IMR-90 (cell line): ENCODE measurements at regions not wholly inside any gene's neighbourhood (a gene's known extent, or its start where the extent isn't known, plus 50 kb on each side); places are given as distances from the start of the nearest gene placed in this dataset.

Source experiments
- ATAC-seq: fragments of 200-7000 bp; cut with Tn5 transposase; 2 replicates; pipeline ENCODE4 v1.9.1; 2020; ENCODE audit warnings: low read depth, mild to moderate bottlenecking, moderate library complexity
- BruUV-seq: library from RNA; stranded (reverse); fragments of 400-500 nt; replicated peaks from 2 replicates; lab custom pipeline; 2021; lab: Mats Ljungman, UMichigan
- CTCF ChIA-PET: fragments of 300-600 bp; formaldehyde crosslinking; extraction: SDS; loops from one replicate; lab custom pipeline; 2021; ENCODE audit warnings: antibody characterized with exemption; lab: Yijun Ruan, JAX
- POLR2A ChIA-PET: fragments of 300-600 bp; sonication (Branson Sonifier 250); formaldehyde crosslinking; loops from one replicate; lab custom pipeline; 2022; ENCODE audit warnings: antibody characterized with exemption; ENCODE audit not compliant: unreplicated experiment; lab: Charles Lee
- DNase-seq: peaks from one replicate; pipeline ENCODE4 v3.0.0; 2013
- H2AFZ ChIP-seq: replicated peaks from 2 replicates; pipeline ENCODE3; 2013; ENCODE audit warnings: low read length, mild to moderate bottlenecking; ENCODE audit not compliant: poor library complexity
- H2AK5ac ChIP-seq: 2 replicates; pipeline ENCODE4 v1.6.1; 2013; ENCODE audit warnings: low read depth, low read length, inconsistent platforms
- H2AK9ac ChIP-seq: replicated peaks from 2 replicates; pipeline ENCODE3; 2013; ENCODE audit warnings: mild to moderate bottlenecking, low read depth, low read length, moderate library complexity; ENCODE audit not compliant: poor library complexity
- H2BK120ac ChIP-seq: 2 replicates; pipeline ENCODE4 v1.6.1; 2013; ENCODE audit warnings: low read depth, low read length, inconsistent platforms
- H2BK15ac ChIP-seq: 3 replicates; pipeline ENCODE4 v1.6.1; 2013; ENCODE audit warnings: low read depth, low read length, inconsistent platforms
- H2BK20ac ChIP-seq: 2 replicates; pipeline ENCODE4 v1.6.1; 2013; ENCODE audit warnings: low read depth, mild to moderate bottlenecking, inconsistent platforms, low read length, moderate library complexity
- H2BK5ac ChIP-seq: 2 replicates; pipeline ENCODE4 v1.6.1; 2013; ENCODE audit warnings: mild to moderate bottlenecking, low read depth, low read length, inconsistent platforms; ENCODE audit not compliant: poor library complexity, severe bottlenecking
- H3K14ac ChIP-seq: replicated peaks from 2 replicates; pipeline ENCODE4 v1.6.1; 2013; ENCODE audit warnings: low read depth, low read length, inconsistent platforms
- H3K18ac ChIP-seq: 2 replicates; pipeline ENCODE4 v1.6.1; 2013; ENCODE audit warnings: low read depth, low read length, control low read depth
- H3K23ac ChIP-seq: 2 replicates; pipeline ENCODE4 v1.6.1; 2013; ENCODE audit warnings: low read depth, low read length, inconsistent platforms
- H3K27ac ChIP-seq: 2 replicates; pipeline ENCODE4 v1.5.1; 2013; ENCODE audit warnings: mild to moderate bottlenecking, control low read depth, low read length; ENCODE audit not compliant: insufficient read depth
- H3K27me3 ChIP-seq: 2 replicates; pipeline ENCODE4 v1.6.1; 2013; ENCODE audit warnings: low read length; ENCODE audit not compliant: control insufficient read depth, insufficient read depth
- H3K36me3 ChIP-seq: 2 replicates; pipeline ENCODE4 v1.6.1; 2013; ENCODE audit warnings: low read length, mixed read lengths; ENCODE audit not compliant: control insufficient read depth, insufficient read depth
- H3K4ac ChIP-seq: 2 replicates; pipeline ENCODE4 v1.6.1; 2013; ENCODE audit warnings: low read depth, low read length, inconsistent platforms
- H3K4me1 ChIP-seq: 2 replicates; pipeline ENCODE4 v1.6.1; 2013; ENCODE audit warnings: low read length, mixed read lengths; ENCODE audit not compliant: control insufficient read depth, insufficient read depth
- H3K4me2 ChIP-seq: 2 replicates; pipeline ENCODE4 v1.6.1; 2013; ENCODE audit warnings: low read depth, mild to moderate bottlenecking, control low read depth, low read length, moderate library complexity
- H3K4me3 ChIP-seq: 2 replicates; pipeline ENCODE4 v1.5.1; 2013; ENCODE audit warnings: low read depth, mild to moderate bottlenecking, control low read depth, low read length, moderate library complexity; ENCODE audit not compliant: insufficient read depth
- H3K56ac ChIP-seq: 2 replicates; pipeline ENCODE4 v1.6.1; 2013; ENCODE audit warnings: low read length, inconsistent platforms; ENCODE audit not compliant: insufficient read depth; ENCODE audit errors: extremely low read depth
- H3K79me1 ChIP-seq, 2 experiments: 2 replicates each; pipeline ENCODE4 v1.6.1; 2013; ENCODE audit warnings: low read length in 2 of 2, inconsistent platforms in 1 of 2, low read depth in 1 of 2
- H3K9ac ChIP-seq: 2 replicates; pipeline ENCODE4 v1.6.1; 2013; ENCODE audit warnings: low read depth, low read length, control low read depth
- H3K9me1 ChIP-seq: 2 replicates; pipeline ENCODE4 v1.6.1; 2013; ENCODE audit warnings: low read length, inconsistent platforms; ENCODE audit not compliant: insufficient read depth
- H3K9me3 ChIP-seq: 2 replicates; pipeline ENCODE4 v1.6.1; 2013; ENCODE audit warnings: low read length; ENCODE audit not compliant: control insufficient read depth, insufficient read depth
- H4K20me1 ChIP-seq: 2 replicates; pipeline ENCODE4 v1.6.1; 2013; ENCODE audit warnings: low read length, inconsistent platforms; ENCODE audit not compliant: insufficient read depth
- H4K5ac ChIP-seq: 2 replicates; pipeline ENCODE4 v1.6.1; 2013; ENCODE audit warnings: mild to moderate bottlenecking, low read depth, low read length, control low read depth
- H4K8ac ChIP-seq, 2 experiments: 2 replicates each; pipeline ENCODE4 v1.6.1; 2013; ENCODE audit warnings: low read depth in 2 of 2, low read length in 2 of 2, control low read depth in 1 of 2, inconsistent platforms in 1 of 2
- H4K91ac ChIP-seq: 2 replicates; pipeline ENCODE4 v1.6.1; 2013; ENCODE audit warnings: low read depth, low read length, inconsistent platforms; ENCODE audit not compliant: insufficient read depth
- BHLHE40 ChIP-seq: fragments of 150-350 bp; IDR thresholded peaks from 2 replicates; pipeline ENCODE4 v1.6.1; 2016; ENCODE audit warnings: mild to moderate bottlenecking, low read depth, low read length
- CEBPB ChIP-seq: IDR thresholded peaks from 2 replicates; pipeline ENCODE4 v1.6.1; 2012; ENCODE audit warnings: low read depth, low read length, improper control_type of control experiment
- CHD1 ChIP-seq: IDR thresholded peaks from 2 replicates; pipeline ENCODE4 v1.6.1; 2012; ENCODE audit warnings: low read depth, low read length, improper control_type of control experiment
- CTCF ChIP-seq: conservative IDR thresholded peaks from 2 replicates; pipeline ENCODE4 v1.5.1; 2012; ENCODE audit warnings: mild to moderate bottlenecking, low read depth, low read length, improper control_type of control experiment
- ELK1 ChIP-seq: fragments of 150-350 bp; IDR thresholded peaks from 2 replicates; pipeline ENCODE4 v1.6.1; 2016; ENCODE audit warnings: low read depth, mild to moderate bottlenecking, low read length, moderate library complexity, borderline replicate concordance
- FOS ChIP-seq: fragments of 150-350 bp; IDR thresholded peaks from 2 replicates; pipeline ENCODE4 v1.6.1; 2016; ENCODE audit warnings: low read depth, low read length
- MAFK ChIP-seq: IDR thresholded peaks from 2 replicates; pipeline ENCODE4 v1.6.1; 2012; ENCODE audit warnings: low read depth, low read length, improper control_type of control experiment
- MAZ ChIP-seq: IDR thresholded peaks from 2 replicates; pipeline ENCODE4 v1.6.1; 2012; ENCODE audit warnings: low read depth, mild to moderate bottlenecking, low read length, improper control_type of control experiment, moderate library complexity, borderline replicate concordance
- MXI1 ChIP-seq: IDR thresholded peaks from 2 replicates; pipeline ENCODE4 v1.6.1; 2012; ENCODE audit warnings: low read depth, mild to moderate bottlenecking, low read length, moderate library complexity, borderline replicate concordance
- NFE2L2 ChIP-seq: fragments of 150-350 bp; IDR thresholded peaks from 2 replicates; pipeline ENCODE4 v1.6.1; 2016; ENCODE audit warnings: low read depth, mild to moderate bottlenecking, low read length
- POLR2A ChIP-seq: IDR thresholded peaks from 2 replicates; pipeline ENCODE4 v1.6.1; 2012; ENCODE audit warnings: mild to moderate bottlenecking, low read depth, low read length
- RAD21 ChIP-seq: IDR thresholded peaks from 2 replicates; pipeline ENCODE4 v1.6.1; 2012; ENCODE audit warnings: low read length, improper control_type of control experiment
- RCOR1 ChIP-seq: IDR thresholded peaks from 2 replicates; pipeline ENCODE4 v1.6.1; 2012; ENCODE audit warnings: mild to moderate bottlenecking, low read length, improper control_type of control experiment; ENCODE audit not compliant: insufficient replicate concordance
- RFX5 ChIP-seq: IDR thresholded peaks from 2 replicates; pipeline ENCODE4 v1.8.0; 2012; ENCODE audit warnings: low read depth, mild to moderate bottlenecking, low read length, moderate library complexity
- SMC3 ChIP-seq: fragments of 150-350 bp; IDR thresholded peaks from 2 replicates; pipeline ENCODE4 v1.6.1; 2016; ENCODE audit warnings: low read depth, mild to moderate bottlenecking, antibody characterized with exemption, low read length, moderate library complexity
- USF2 ChIP-seq: fragments of 150-350 bp; IDR thresholded peaks from 2 replicates; pipeline ENCODE4 v1.6.1; 2017; ENCODE audit warnings: mild to moderate bottlenecking, antibody characterized with exemption, low read length, low read depth
- WGBS, 2 experiments: methylation state at CpG; one replicate each; pipeline versions ENCODE4 v1.1.5 to v1.1.7; 2013; ENCODE audit warnings: missing lambda C conversion rate in 2 of 2; ENCODE audit not compliant: insufficient read length in 1 of 2; ENCODE audit errors: extremely low coverage in 2 of 2; 5-methylcytosine and 5-hydroxymethylcytosine counted together
- dilution Hi-C: fragments of 300-500 bp; cut with HindIII; formaldehyde crosslinking; loops from one replicate; pipeline ENCODE4 v1.14.3; 2018; ENCODE audit warnings: low sequenced_read_pairs; ENCODE audit not compliant: unreplicated experiment
- in situ Hi-C: fragments of 300-500 bp; cut with MboI; formaldehyde crosslinking; loops from 3 replicates; pipeline ENCODE4 v1.14.3; 2019; ENCODE audit warnings: low sequenced_read_pairs, inconsistent platforms, mixed read lengths
- intact Hi-C: fragments of 100-400 bp; cut with micrococcal nuclease; formaldehyde crosslinking; loops from 2 replicates; pipeline ENCODE4 v1.10.0; 2022

- intact Hi-C loops, result no loop called here
Observed at GRCh38 chr3:65238652-65239051, 550.9 kb upstream of the ADAMTS9 start.

More at GRCh38 chr3:65238652-65239051, 550.9 kb upstream of the ADAMTS9 start:
- no peaks in the 10 kb centered on the region for H3K9me1 ChIP-seq
- H3K4me2 ChIP-seq, result no peak overlapping the region
- no peak overlapping the region for H2BK15ac ChIP-seq
- H3K18ac ChIP-seq, result no peak overlapping the region
- no peak overlapping the region for H4K8ac ChIP-seq
- WGBS, 2 experiments, result no CpG with 5 or more reads among the region's 2 CpGs
- no peak overlapping the region for H3K27ac ChIP-seq
- dilution Hi-C loops, result no loop called here
- H2BK120ac ChIP-seq, result no peak overlapping the region
- no peak overlapping the region for H3K23ac ChIP-seq
- no peak overlapping the region for H2BK5ac ChIP-seq
- TF ChIP-seq RCOR1 (no peak), POLR2A (no peak), SMC3 (no peak), CEBPB (no peak), NFE2L2 (no peak), FOS (no peak), USF2 (no peak), CHD1 (no peak), BHLHE40 (no peak), MAZ (no peak), MAFK (no peak), ELK1 (no peak), RAD21 (no peak), RFX5 (no peak), MXI1 (no peak), CTCF (no peak)
- H2AK5ac ChIP-seq, result no peak overlapping the region
- DNase-seq (no peak), ATAC-seq (no peak)
- no peak overlapping the region for H3K56ac ChIP-seq
- no peak overlapping the region for H3K4me3 ChIP-seq
- no peak overlapping the region for H3K14ac ChIP-seq
- H3K36me3 ChIP-seq, result no peaks in the 10 kb centered on the region
- no peak overlapping the region for H3K4ac ChIP-seq
- H2AK9ac ChIP-seq, result no peak overlapping the region
- no peaks in the 10 kb centered on the region for H3K79me1 ChIP-seq
- no peak overlapping the region for H2BK20ac ChIP-seq
- no peaks in the 10 kb centered on the region for H3K9me3 ChIP-seq
- H3K9ac ChIP-seq, result no peak overlapping the region
- H3K4me1 ChIP-seq, result no peaks in the 10 kb centered on the region
- BruUV-seq, result no TSS peak
- no peaks in the 10 kb centered on the region for H4K20me1 ChIP-seq
- H4K5ac ChIP-seq, result no peak overlapping the region
- H4K91ac ChIP-seq, result no peak overlapping the region
- POLR2A ChIA-PET, result no interaction called here
- peaks cover 3% of the 10 kb centered on the region; the same call in 1 of the 2 replicates for H3K27me3 ChIP-seq
- H2AFZ ChIP-seq, result no peak overlapping the region
- in situ Hi-C loops, result no loop called here
- CTCF ChIA-PET, result no interaction called here
